ENCODE measurements at regions not wholly inside any gene's neighbourhood (a gene's known extent, or its start where the extent isn't known, plus 50 kb on each side); places are given as distances from the start of the nearest gene placed in this dataset.
"Not testable (repeated sequence)": the region's sequence is repeated elsewhere in the genome, so short reads cannot be mapped to it uniquely, and the experiment has no call there.

- DNase-seq (ENCODE audit: low spot score) = no peak
Observed at GRCh38 chr3:197430934-197431333, 124.8 kb downstream of the BDH1 start.

DNA sequence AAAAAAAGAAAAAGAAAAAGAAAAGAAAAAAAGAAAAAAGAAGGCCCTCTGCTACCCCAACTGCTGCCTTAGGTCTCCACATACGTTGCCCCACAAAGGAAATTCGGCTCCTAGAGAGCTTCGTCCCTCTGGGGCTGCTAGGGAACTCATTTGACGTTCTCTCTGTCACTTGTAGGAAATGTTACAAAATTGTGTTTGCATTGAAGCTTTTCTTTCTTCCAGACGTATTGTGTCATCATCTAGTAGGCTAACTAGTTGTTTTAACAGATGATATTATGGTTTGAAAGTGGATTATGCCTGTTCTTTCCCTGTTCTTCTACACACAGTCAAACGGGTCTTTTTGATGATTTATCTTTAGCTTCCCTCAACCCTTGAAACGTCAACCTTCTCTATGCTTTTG is 125.3 kb downstream of the BDH1 start:
- no peak for DNase-seq (ENCODE audit: low spot score)

GRCh38 chr3:197428952-197429351 is 126.8 kb downstream of the BDH1 start:
- no peak for DNase-seq (ENCODE audit: low spot score)

DNA sequence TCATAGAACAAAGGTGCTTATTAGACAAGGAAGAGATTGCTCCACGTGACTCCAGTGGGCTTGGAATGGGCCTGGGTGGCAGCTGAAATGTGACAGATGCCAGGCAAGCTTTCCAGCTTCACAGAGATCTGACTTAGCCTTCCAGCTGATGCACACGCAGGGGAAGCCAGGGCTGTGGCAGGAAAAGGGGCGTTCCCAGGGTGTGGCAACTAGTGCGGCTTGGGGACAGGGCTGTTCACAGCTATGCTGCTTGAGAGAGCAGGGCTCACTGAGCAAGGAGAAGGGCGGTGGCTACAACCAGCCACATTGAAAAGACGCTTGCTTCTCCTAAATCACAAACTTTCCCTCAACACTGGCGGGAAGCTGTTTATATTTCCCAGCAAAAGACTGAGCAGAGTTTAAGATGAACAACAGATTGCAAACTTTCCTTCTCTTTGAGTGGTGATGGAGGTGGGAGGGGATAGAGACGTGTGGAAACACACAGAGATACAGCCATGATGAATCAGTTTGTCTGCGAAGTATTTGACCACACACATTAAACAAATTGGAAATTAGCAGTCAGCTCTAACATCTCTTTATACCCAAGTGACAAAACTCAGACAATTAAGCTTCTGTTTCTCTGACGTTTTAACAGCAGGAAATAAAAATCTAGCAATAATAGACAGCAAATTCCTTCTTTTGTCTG is 127.5 kb downstream of the BDH1 start:
- DNase-seq (ENCODE audit: low spot score) = peak; percentile 74

GRCh38 chr3:197427021-197427420 is 128.6 kb upstream of the DLG1 start:
- no peak for DNase-seq (ENCODE audit: low spot score)

- DNase-seq (ENCODE audit: low spot score) = no peak
Observed at GRCh38 chr3:197426121-197426566, 127.7 kb upstream of the DLG1 start.

- no peak for DNase-seq (ENCODE audit: low spot score)
Observed at GRCh38 chr3:197425485-197426120, 127.2 kb upstream of the DLG1 start.

- no peak for DNase-seq (ENCODE audit: low spot score)
Observed at GRCh38 chr3:197424674-197425484, 126.5 kb upstream of the DLG1 start.

- DNase-seq (ENCODE audit: low spot score) = no peak
Observed at GRCh38 chr3:197424266-197424665, 125.9 kb upstream of the DLG1 start.

DNA sequence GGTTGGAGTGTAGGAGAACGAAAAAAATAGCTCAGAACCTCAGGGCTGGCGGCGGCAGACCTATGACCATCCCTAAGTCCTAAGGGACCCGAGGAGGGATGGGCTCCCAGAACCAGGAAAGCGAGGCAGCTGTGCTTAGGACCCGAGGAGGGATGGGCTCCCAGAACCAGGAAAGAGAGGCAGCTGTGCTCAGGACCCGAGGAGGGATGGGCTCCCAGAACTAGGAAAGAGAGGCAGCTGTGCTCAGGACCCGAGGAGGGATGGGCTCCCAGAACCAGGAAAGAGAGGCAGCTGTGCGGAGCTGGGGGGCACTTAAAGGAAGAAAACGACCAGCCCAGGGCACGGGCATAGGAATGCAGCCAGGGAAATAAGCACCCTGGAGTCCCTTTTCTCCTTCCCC is 125.0 kb upstream of the DLG1 start:
- DNase-seq (ENCODE audit: low spot score) = no peak

GRCh38 chr3:197422506-197422905 is 124.1 kb upstream of the DLG1 start:
- no peak for DNase-seq (ENCODE audit: low spot score)

- DNase-seq (ENCODE audit: low spot score) = no peak
Observed at GRCh38 chr3:197421021-197421420, 122.6 kb upstream of the DLG1 start.

DNA sequence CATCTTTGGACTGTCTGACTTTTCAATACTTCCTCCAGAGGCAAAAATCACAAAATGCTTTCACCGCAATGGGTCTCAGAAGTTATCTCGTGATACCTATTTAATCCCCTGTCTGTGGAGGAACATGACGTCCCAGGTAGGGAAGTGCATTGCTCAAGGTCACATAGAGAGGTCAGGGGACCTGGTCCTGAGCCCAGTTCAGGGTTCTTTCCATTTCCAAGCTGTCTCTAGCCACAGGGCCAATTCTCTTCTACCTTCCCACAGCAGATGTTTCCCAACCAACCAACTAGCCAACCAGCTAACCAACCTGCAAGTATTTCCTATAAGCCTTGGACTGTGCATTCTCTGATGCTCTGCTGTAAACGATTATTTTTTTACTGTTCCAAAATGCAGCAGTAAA is 122.2 kb upstream of the DLG1 start:
- DNase-seq (ENCODE audit: low spot score) = no peak

- no peak for DNase-seq (ENCODE audit: low spot score)
Observed at GRCh38 chr3:197420115-197420514, 121.7 kb upstream of the DLG1 start.

DNA sequence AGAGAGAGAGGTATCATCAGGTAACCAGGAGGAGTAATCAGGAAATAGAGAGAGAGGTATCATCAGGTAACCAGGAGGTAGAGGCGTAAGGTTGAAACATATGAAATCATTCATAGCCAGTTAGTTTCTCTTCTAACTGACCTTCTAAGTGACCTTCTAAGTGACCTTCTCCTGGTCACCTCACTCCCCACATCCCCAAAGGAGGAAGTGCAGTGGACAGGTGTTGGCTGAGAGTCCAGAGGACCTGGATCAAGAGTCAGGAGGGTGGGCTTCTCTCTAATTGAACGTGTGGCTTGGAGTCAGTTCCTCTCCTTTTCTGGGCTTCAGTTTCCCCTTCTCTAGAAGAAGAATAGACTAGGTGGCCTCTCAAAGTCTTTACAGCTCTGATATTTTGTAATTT is 121.3 kb upstream of the DLG1 start:
- no peak for DNase-seq (ENCODE audit: low spot score)

DNA sequence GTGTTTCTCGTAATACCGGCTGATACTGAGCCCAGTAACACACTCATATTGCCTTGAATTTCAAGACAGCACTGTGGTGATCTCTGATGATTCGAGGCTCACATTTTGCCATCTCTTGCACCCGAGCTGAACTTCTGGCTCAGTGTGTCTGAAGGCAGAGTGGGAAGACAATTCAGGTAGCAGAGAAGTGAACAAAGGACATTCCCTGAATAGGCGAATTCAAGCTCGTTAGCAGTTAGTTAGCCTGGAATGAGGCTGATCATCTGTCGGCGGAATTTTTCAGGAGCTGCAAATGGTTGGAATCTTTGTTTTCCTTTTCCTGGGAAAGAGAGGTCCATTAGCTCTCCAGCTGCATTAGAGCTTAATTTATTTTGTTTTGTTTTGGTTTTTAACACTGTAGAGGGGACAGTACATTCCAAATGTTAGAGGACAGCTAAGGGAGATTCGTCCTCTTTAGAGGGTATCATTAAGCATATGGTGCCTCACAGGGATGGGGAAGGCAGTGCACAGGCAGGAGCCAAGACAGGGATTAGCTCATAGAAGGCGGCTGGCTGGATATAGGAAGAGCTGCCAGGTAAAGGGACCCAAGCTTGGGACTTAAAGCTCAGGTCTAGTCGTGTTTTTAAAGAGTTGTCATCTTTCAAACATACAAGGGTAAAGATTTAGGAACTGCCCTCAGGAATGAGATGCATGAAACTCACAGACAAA is 119.7 kb upstream of the DLG1 start:
- no peak for DNase-seq (ENCODE audit: low spot score)

- DNase-seq (ENCODE audit: low spot score) = no peak
Observed at GRCh38 chr3:197417441-197417840, 119.0 kb upstream of the DLG1 start.

DNA sequence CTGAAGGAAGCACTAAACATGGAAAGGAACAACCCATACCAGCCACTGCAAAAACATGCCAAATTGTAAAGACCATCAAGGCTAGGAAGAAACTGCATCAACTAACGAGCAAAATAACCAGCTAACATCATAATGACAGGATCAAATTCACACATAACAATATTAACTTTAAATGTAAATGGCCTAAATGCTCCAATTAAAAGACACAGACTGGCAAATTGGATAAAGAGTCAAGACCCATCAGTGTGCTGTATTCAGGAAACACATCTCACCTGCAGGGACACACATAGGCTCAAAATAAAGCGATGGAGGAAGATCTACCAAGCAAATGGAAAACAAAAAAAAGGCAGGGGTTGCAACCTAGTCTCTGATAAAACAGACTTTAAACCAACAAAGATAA is 113.5 kb upstream of the DLG1 start:
- not testable (repeated sequence) for DNase-seq (ENCODE audit: low spot score)

- DNase-seq (ENCODE audit: low spot score) = not testable (repeated sequence)
Observed at GRCh38 chr3:197410170-197410569, 111.8 kb upstream of the DLG1 start.

GRCh38 chr3:197408177-197408957 is 110.0 kb upstream of the DLG1 start:
- peak; percentile 54 for DNase-seq (ENCODE audit: low spot score)

DNA sequence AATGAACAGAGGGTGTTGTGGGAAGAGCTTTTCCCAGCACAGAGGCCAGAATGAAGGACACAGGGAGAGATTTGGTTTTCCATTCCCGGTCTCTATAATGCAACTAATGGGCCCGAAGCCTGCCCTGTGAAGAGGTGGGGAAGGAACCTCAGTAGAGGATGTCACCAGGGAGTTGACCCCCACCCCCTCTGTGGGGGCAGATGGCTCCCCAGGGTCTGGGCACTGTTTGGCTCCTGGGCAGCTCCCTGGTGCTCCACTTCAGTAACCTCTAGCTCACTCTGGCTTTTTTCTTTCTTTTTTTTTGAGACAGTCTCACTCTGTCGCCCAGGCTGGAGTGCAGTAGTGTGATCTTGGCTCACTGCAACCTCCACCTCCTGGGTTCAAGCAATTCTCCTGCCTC is 109.1 kb upstream of the DLG1 start:
- DNase-seq (ENCODE audit: low spot score) = no peak

GRCh38 chr3:197407053-197407452 is 108.6 kb upstream of the DLG1 start:
- peak; percentile 5 for DNase-seq (ENCODE audit: low spot score)

Measured in iPS-NIHi11 (cell line).